HG03139 (cell line): ENCODE measurements at regions not wholly inside any gene's neighbourhood (a gene's known extent, or its start where the extent isn't known, plus 50 kb on each side); places are given as distances from the start of the nearest gene placed in this dataset.
"Not testable (repeated sequence)": the region's sequence is repeated elsewhere in the genome, so short reads cannot be mapped to it uniquely, and the experiment has no call there.

Experiments used
- ATAC-seq: cut with Tn5 transposase; IDR thresholded peaks from one replicate; pipeline ENCODE4 v1.9.1; 2021; ENCODE audit not compliant: unreplicated experiment

DNA sequence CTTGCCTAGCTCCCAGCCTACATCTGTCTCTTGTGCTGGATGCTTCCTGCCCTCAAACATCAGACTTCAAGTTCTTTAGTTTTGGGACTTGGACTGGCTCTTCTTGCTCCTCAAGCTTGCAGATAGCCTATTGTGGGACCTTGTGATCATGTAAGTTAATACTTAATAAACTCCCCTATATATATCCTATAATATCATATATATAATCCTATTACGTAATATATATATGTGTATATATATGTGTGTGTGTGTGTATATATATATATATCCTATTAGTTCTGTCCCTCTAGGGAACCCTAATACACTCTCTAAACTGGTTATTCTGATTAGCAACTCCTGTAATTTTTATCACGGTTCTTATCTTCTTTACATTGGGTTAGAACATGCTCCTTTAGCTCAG is 274.9 kb upstream of the USP25 start:
- not testable (repeated sequence) for ATAC-seq

DNA sequence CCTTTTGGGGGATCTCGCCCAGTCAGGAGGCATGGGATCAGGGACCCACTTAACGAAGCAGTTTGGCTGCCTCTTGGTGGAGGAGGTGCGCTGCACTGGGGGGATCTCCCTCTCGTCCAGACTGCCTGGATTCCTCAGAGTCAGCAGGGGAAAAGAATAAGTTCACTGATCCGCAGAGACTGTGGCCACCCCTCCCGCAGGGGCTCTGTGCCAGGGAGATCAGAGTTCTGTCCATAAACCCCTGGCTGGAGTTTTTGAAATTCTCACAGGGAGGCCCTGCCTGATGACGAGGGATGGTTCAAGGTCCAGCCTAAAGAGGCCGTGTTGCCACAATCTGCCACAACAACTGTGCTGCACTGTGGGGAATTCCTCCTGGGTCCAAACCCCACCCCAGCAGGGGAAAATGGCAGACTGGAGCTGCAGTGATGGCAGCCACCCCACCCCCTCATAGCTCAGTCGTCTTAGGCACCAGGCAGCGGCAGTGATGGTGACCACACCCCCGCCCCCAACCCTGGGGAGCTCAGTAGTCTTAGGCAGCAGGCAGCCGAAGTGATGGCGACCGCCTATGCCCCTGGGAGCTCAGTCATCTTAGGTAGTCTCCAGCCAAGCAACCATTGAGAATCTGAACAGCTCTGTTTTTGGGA is 273.8 kb upstream of the USP25 start:
- no peak for ATAC-seq

DNA sequence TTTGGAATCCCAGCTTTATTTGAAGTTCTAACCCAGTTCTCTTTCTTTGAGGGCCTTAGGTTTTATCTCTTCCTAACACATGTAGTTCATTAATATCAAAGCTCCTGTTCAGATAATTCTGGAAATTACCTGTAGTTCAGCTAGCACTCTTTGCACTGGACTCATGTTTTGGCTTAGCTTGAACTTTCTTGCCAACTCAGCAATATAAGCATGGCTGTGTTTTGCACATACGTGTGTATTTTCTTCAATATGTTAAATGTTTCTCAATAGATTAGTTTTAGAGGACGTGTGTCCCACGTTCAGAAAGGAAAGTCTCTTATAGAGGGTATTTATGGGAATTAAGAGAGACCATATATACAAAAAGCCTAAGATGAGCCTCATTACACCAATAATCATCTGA is 271.8 kb upstream of the USP25 start:
- ATAC-seq: no peak

DNA sequence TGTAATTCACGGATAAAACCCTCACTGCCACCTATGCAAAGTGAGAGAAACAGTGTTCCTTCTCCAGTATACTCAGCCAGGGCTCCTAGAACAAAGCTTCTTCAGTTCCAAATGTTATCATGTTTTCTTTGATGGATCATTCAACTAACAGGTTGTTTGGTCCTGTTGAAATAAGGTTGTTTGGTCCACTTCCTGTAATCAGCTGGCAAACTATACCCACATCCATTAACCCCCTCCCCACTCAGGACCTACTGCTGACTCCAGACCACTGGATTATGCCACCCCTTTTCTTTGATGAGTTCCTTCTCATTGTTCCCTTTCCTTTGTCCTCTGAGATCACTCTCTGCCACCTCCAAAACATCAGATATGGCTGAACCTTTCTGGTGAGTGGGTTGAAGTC is 267.7 kb upstream of the USP25 start:
- ATAC-seq: no peak

DNA sequence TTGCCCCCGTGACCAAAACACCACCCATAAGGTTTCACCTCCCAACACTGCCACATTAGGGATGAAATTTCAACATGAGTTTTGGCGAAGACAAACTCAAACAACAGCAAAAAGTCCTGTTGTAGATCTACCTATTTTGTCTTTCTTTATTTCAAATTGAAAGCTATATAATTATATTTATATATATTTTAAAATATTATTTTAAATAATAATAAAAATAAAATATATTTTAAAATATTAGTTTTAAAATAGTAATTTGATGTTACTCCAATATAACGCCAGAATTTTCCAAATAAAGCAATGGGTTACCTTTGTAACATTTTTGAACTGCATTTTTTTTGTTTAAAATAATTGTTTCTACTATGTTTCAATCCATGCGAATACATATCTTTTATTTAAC is 263.5 kb upstream of the USP25 start:
- no peak for ATAC-seq

DNA sequence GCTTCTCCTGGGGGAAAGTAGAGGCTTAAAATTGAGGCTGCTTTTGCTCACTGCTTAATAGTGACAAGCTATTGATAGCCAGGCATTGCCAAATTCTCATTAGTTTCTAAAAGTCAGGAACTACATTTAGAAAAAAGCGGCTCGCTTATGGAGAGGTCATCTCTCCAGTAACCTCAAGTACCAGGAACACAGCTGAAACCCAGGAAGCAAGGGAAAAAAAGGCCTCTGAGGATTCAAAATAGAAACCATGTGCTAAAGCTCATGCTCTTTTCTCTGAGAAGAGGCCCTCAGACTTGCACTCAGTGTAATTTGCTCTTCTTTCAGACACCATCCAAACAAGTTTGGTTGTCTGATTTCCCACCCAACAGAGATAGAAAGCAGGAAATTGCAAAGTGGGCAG is 261.4 kb upstream of the USP25 start:
- ATAC-seq: no peak

DNA sequence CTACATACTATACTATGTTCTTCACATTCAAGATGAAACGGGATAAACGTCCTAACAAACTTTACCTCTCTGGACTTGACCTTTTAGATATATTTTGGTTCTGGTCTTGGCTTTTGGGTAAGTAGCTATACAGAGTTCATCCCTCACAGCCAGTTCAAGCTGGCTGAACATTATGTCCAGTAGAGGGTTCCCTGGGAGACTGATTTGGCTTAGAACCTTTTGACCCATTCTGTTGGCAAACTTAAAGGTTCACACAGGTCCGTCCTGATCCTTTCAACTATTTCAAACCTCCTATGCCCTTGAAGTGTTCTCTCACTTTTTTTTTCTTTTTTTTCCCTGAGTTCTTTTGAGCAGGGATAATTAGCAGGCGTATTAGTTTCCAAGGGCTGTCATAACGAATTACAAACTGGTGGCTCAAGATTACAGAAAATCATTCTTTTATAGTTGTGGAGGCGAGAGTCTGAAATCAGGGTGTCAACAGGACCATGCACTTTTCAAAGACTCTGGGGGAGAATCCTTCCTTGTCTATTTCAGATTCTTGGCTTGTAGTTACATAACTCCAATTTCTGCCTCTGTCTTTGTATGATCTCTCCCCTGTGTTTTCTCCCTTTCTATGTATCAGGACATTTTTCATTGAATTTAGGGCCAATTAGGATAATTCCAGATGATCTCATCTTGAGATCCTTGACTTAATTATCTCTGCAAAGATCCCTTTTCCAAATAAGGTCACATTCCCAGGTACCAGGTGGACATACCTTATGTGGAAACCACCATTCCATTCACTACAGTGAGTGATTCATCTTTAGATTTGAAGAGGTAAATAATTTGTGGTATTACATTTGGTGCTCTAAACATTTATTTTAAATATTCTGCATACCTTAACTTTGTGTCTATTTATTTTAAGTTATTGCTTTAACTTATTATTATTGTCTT is 257.4 kb upstream of the USP25 start:
- no peak for ATAC-seq

DNA sequence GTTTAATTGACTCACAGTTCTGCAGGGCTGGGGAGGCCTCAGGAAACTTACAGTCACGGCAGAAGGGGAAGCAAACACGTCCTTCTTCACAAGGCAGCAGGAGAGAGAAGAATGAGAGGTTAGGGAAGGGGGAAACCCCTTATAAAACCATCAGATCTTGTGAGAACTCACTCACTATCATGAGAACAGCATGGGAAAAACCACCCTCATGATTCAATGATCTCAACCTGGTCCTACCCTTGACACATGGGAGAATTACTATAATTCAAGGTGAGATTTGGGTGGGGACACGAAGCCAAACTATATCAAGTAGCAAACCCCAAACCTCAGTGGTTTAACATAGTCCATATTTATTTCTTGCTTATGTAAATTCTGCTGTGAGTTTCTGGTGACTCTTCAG is 252.0 kb upstream of the USP25 start:
- not testable (repeated sequence) for ATAC-seq

DNA sequence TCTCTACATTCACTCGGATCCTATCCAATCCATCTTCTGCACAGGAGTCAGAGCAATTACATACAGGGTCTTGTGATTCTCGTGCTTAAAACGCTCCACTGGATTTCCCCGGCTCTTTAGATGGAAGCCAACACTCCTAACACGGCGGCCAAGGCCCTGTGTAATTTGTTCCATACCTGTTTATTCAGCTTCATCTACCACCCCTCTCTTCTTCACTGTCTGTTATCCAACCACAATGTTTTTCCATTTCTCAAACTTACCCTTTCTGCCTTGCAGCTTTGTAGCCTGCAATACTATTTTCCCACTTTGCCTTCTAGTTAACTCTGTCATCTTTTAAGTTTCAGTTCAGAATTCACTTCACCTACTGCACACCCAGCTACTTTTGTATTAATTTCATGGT is 249.6 kb upstream of the USP25 start:
- ATAC-seq: no peak

DNA sequence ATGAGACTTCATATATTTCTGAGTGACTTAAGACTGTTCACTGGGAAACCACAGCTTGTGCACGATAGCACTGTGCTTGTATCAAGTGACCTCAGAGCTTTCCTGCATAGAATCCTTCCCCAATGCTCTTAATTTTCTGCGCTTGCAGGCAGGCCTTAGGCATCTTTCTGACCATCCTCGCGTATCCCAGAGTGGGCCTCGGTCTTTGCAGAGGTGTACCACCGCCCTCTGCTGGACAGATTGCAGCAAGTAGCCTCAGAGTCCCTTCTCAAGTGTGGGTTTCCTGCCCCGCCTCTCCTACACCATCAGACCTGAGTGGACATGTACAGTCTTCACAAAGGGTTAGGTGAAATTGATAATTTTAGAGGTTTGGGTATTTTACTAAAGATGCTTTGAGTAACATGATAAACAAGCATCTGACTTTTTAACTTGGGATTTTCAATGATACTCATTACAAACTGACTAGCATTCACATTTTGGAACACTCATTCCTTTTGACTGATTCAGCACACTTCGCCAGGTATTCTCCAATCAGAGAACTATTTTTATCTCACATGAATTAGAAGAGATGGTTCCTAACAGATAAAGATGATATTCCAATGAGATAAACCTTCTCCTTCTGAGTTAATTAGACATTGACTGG is 246.5 kb upstream of the USP25 start:
- ATAC-seq: peak; percentile 95

DNA sequence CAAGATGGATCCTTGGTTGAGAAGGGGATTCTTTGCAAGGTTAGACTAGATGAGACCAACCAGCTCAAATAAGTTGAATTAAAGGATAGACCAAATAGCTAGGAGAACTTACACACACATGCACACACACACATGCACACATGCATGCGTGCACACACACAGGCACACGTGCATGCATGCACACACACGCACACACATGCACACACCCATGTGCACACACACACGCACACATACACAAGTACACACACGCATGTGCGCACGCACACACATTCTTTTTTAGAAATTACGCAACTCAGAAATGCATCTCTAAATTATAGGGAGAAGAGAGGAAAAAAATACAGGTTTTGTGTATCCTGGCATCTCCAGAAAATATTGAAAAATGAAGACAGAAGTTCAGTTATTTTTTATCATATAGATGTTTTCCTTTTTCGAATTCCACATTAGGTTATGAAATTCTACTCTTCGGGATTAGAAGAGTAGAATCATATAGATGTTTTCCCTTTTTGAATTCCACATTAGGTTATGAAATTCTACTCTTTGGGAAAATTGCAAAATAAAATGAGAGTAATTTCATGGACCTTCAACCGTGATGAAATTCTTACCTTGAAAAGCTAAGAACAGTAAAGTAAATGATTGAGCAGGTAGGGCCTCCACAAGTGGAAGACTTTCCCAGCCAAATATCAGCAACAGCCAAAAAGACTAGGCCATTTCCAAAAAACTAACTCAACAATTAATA is 243.2 kb upstream of the USP25 start:
- ATAC-seq: no peak

DNA sequence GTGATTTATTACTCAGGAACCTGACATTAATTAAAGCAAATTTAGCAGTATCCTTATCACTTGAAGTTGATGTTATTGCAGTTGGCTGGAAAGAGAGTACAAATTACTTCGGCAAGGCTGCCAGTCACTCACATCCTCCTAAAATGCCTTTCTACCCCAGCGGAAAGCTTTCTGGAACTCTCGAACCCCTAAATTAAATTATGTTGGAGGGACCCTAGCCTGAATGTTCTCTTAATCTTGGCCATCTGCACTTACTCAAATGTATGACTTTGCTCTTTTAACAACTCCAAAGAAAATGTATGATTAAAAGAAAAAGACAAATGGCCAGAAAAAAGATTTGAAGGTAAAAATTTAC is 242.6 kb upstream of the USP25 start:
- no peak for ATAC-seq

DNA sequence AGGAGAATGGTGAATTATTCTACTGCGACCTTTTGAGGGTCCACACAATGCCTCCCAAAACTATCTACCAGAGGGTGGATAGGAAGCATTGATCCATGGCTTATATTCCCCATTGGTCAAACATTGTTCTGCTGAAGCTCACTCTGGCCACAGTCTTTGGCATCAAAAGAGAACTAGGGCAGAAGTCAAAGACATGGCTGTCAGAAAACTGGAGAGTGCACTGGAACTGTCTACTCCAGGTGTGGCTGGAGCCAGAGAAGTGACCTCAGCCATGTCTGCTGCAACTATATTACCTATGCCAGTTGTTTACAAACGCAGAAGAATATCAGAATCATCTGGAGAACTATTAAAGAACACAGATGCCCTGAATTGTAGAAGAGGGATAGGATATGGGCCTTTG is 238.7 kb upstream of the USP25 start:
- no peak for ATAC-seq

DNA sequence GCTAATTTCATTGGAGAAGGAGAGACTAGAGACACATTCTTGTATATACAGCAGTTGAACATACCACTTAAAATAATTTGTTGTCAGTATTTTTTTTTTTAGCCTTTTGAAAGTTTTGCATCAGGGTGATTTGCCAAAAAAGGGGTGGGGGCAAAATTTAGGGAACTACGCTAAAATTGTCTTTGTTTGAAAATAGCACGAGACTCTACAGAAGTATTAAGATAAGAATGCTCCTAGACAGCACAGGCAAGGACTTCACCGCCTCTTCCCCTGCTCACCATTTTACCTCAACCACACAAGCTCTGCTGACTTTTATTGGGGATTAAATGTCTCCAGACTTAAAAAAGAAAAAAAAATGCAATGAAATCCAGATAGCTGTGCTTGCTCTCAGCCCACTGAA is 236.1 kb upstream of the USP25 start:
- no peak for ATAC-seq

DNA sequence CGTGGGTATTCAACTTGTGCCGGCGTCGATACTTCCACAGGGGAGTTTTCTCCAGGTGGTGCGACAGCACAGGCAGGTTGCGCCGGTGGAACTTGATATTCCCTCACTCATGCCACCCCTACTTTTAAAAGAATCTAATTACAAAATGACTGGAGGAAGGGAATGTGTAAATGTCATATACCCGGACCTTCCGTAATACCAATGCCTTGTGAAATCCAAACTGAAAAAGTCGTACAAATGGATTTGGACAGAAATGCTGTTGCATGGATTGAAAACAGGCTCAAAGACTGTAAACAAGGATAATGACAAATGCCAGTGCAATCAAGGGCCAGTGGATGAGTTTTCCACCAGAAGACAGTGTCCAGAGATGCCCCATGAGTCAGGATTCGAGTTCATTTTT is 235.3 kb upstream of the USP25 start:
- no peak for ATAC-seq

DNA sequence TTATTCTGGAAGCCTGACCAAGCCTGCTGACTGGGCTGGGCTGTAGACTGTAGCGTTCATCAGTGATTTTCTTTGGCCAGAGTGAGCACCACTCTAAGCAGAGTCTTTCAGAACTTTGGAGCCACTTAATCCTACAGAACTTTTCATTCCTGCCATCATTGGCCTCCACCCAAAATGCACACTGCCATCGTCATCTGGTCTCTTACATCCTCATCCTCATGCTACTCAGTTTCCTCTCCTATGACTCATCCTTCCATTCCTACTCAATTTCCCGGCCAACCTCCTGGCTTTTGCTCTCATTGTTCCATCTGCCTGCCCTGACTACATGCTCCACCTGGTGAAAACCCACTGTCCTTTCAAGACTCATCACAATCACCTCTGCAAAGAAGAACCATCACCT is 233.8 kb upstream of the USP25 start:
- ATAC-seq: no peak

DNA sequence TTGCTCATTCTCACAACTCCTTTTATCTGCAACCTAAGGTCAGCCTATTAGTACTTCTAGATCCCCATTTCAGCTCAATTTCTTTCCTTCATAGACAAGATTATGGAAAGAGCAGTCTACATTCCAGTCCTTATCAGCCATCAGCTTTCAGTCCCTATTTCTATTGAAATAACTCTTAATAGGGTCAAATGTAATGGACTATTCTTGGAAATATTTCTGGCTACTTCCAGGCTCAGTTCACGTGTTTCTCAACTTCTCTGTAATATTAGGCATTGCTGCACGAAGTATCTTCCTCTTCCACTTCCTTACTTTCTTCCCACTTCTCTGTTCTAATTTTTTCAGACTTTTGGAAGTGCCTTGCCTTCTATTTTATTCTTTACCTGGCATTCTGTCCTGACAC is 232.9 kb upstream of the USP25 start:
- no peak for ATAC-seq

DNA sequence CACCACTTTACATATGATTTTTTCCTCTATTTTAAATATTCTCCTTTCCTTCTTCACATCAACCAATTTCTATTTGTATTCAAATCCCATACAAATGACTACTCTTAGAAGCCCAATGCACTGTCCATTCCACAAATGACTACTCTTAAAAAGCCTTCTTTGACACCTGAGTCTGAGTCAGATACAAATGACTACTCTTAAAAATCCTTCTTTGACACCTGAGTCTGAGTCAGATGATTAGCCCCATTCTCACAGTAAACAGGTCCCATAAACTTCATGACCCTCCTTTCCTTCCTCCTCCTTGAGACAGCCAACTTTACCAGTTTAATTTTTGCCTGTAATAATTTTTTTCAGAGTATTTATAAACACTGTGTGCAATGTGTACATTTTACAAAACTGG is 231.3 kb upstream of the USP25 start:
- no peak for ATAC-seq

DNA sequence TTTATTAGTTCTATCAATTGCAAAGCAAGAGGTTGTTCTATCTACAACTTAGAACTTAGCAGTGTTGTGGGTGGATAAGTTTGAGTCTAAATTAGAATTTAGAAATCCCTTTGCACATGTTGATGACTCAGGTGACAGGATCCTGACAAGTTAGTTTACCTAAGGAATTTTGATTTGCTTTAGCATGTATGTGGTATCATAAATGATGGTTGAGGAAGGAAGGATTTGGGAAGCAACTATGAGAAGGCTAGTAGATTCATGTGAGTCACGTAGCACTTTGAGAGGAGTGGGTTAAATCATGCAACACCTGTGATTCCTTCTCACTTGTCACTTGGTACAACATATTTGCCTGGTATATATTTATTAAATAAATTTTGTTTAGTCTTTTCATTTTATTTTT is 223.7 kb upstream of the USP25 start:
- no peak for ATAC-seq

DNA sequence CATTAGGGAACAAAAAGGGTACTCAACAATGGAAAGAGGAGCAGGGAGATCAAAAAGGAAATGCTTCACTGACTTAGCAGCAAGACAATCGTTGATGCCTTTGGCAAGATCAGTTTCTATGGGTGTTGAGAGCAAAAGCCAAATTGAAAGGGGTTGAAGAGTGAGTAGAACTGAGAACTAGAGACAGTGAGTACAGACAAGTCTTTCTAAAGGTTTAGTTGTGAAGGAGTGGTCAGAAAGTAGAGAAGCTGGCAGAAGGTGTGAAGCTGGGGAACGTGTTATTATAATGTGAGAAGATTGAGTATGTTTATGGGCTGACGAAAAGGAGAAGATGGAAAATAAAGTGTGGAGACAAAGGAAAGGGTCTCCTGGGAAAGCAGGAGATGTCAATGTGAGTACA is 221.2 kb upstream of the USP25 start:
- no peak for ATAC-seq
